GM12865 (cell line): ENCODE measurements at regions not wholly inside any gene's neighbourhood (a gene's known extent, or its start where the extent isn't known, plus 50 kb on each side); places are given as distances from the start of the nearest gene placed in this dataset.
"Not testable (repeated sequence)": the region's sequence is repeated elsewhere in the genome, so short reads cannot be mapped to it uniquely, and the experiment has no call there.

Experiments
- DNase-seq: peaks from one replicate; pipeline ENCODE4 v3.0.0; 2010; ENCODE audit warnings: low read depth
- H3K4me3 ChIP-seq: 2 replicates; pipeline ENCODE4 v1.5.1; 2011; ENCODE audit warnings: mild to moderate bottlenecking, low read depth, low read length, control low read depth
- CTCF ChIP-seq: IDR thresholded peaks from 2 replicates; pipeline ENCODE4 v1.5.1; 2011; ENCODE audit warnings: low read length, control low read depth, low read depth, inconsistent platforms; ENCODE audit not compliant: insufficient read depth; ENCODE audit errors: missing control alignments

- no peak for DNase-seq
These were observed 277.8 kb upstream of the TYRP1 start for GRCh38 chr9:12415361-12415760.

DNA sequence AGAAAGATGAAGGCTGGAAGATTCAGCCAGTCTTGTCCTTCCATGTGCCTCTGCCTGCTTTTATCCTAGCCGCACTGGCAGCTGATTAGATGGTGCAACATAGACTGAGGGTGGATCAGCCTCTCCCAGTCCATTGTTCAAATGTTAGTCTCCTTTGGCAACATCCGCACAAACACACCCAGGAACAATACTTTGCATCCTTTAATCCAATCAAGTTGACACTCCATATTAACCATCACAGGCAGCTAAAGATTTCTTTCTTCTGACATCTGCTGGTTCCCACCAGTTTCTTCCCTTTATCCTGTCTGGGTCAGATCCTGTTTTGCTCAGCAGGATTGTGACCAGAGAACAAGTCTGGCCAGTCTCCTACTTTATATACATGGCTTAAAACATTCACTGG, 276.5 kb upstream of the TYRP1 start:
- DNase-seq: no peak
- TF ChIP-seq CTCF: no peak
- no peak overlapping the region for H3K4me3 ChIP-seq

More at GRCh38 chr9:12415361-12415760, 277.8 kb upstream of the TYRP1 start:
- TF ChIP-seq CTCF: no peak
- H3K4me3 ChIP-seq: no peak overlapping the region

- no peak for TF ChIP-seq CTCF
- no peak for DNase-seq
- no peak overlapping the region for H3K4me3 ChIP-seq
These were observed 268.9 kb upstream of the TYRP1 start for GRCh38 chr9:12424243-12424642.

DNA sequence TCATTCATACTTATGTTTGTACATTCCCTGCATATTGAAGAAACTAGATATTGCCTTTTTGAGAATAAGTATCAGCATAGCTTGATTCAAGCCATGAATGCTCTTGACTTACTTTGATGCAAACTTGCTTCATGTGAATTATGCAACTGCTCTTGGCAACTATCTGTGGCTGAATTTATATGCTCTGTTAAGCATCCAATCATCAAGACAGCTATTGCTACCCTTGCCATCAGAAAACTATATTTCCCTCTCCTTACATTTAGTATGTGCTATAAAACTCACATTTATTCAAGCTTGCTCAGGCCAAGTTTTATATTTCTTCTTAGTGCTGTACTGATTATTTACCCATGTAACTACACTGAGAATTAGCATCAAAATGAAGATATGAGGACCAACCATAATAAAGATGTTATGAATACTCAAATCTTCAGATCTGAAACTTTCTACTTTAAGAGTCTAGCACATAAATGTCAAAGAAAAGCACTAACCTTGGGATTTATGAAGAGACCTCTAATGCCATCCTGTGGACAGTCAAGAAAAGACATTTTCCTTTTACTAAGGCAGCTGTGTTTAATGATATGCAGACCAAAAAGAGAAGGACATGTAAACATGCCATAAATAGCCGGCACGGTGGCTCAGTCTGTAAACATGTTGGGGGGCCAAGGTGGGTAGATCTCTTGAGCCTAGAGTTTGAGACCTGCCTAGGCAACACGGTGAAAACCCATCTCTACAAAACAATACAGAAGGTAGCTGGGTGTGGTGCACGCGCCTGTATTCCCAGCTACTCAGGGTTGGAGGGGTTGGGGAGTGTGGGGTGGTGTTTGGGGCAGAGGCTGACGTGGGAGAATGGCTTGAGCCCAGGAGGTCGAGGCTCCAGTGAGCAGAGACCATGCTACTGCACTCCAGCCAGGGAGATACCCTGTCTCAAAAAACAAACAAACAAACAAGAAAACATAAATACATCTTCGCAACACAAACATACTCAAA, 267.0 kb upstream of the TYRP1 start:
- no peak overlapping the region for H3K4me3 ChIP-seq
- no peak for TF ChIP-seq CTCF
- DNase-seq: no peak

DNA sequence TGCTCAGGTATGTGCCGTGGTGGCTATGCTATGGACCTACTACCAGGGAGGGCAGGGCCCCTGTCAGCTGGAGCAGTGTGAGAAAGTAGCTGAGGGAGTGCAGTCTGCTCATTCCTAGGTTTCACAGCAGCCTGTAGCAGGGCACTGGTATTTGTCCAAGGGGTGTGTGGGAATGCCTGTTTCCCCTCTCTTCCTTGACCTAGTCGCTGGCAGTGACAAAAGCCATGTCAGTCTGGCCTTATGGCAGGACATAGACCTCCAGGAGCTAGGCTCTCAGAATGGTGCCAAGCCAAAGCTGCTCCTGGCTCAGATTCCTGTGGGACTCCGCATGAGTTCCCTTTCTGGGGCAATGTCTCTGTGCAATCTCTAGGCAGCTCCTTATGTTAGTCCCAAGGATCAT, 253.9 kb upstream of the TYRP1 start:
- H3K4me3 ChIP-seq: no peak overlapping the region
- TF ChIP-seq CTCF: no peak
- no peak for DNase-seq

DNA sequence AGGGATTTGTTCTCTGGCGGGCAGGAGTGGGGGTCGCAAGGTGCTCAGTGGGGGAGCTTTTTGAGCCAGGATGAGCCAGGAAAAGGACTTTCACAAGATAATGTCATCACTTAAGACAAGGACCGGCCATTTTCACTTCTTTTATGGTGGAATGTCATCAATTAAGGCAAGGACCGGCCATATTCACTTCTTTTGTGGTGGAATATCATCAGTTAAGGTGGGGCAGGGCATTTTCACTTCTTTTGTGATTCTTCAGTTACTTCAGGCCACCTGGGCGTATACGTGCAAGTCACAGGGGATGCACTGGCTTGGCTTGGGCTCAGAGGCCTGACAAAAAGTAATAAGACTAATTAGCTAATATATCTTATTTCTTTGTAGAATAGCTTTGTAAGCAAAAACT, 252.1 kb upstream of the TYRP1 start:
- H3K4me3 ChIP-seq, DNase-seq: not testable (repeated sequence)

GRCh38 chr9:12441506-12441905, 251.7 kb upstream of the TYRP1 start:
- no peak overlapping the region for H3K4me3 ChIP-seq
- no peak for TF ChIP-seq CTCF
- DNase-seq: no peak
